H1 (cell line): ENCODE measurements at regions not wholly inside any gene's neighbourhood (a gene's known extent, or its start where the extent isn't known, plus 50 kb on each side); places are given as distances from the start of the nearest gene placed in this dataset.

ENCODE experiments used
- CTCF ChIA-PET: fragments of 300-600 bp; sonication (Branson Sonifier 250); formaldehyde crosslinking; loops from one replicate; lab custom pipeline; 2021; ENCODE audit not compliant: partially characterized antibody; lab: Charles Lee
- POLR2A ChIA-PET: fragments of 300-600 bp; sonication (Branson Sonifier 250); formaldehyde crosslinking; loops from one replicate; lab custom pipeline; 2021; ENCODE audit warnings: inconsistent platforms; ENCODE audit not compliant: partially characterized antibody; lab: Charles Lee
- DNase-seq, 2 experiments: peaks; one replicate each; pipeline versions ENCODE4 v3.0.0 to v3.0.0-alpha.2; 2010 to 2022; ENCODE audit warnings: low spot score in 2 of 2, low read depth in 1 of 2, mixed read lengths in 1 of 2
- FAIRE-seq: peaks from 2 replicates; lab custom pipeline; 2011; peaks lifted over from hg19 to GRCh38; lab: Jason Lieb, UNC
- H2AFZ ChIP-seq: 2 replicates; pipeline ENCODE4 v1.8.1; 2012; ENCODE audit warnings: low read length, inconsistent platforms
- H2AK5ac ChIP-seq: 2 replicates; pipeline ENCODE4 v1.6.1; 2013; ENCODE audit warnings: low read depth, low read length
- H2BK120ac ChIP-seq: replicated peaks from 2 replicates; pipeline ENCODE3; 2013; ENCODE audit warnings: low read depth, low read length, inconsistent platforms
- H2BK12ac ChIP-seq: 2 replicates; pipeline ENCODE4 v1.6.1; 2013; ENCODE audit warnings: low read depth, low read length
- H2BK15ac ChIP-seq: 2 replicates; pipeline ENCODE4 v1.6.1; 2013; ENCODE audit warnings: low read length
- H2BK20ac ChIP-seq: 2 replicates; pipeline ENCODE4 v1.6.1; 2013; ENCODE audit warnings: low read length
- H2BK5ac ChIP-seq: 2 replicates; pipeline ENCODE4 v1.6.1; 2013; ENCODE audit warnings: low read depth, low read length
- H3K14ac ChIP-seq: 2 replicates; pipeline ENCODE4 v1.6.1; 2013; ENCODE audit warnings: inconsistent platforms; ENCODE audit not compliant: insufficient read length
- H3K18ac ChIP-seq: 2 replicates; pipeline ENCODE4 v1.6.1; 2013; ENCODE audit warnings: low read length; ENCODE audit errors: extremely low read depth
- H3K23ac ChIP-seq: 2 replicates; pipeline ENCODE4 v1.6.1; 2013; ENCODE audit warnings: inconsistent platforms; ENCODE audit not compliant: insufficient read length
- H3K23me2 ChIP-seq: 2 replicates; pipeline ENCODE4 v1.6.1; 2013; ENCODE audit warnings: low read depth, low read length
- H3K27ac ChIP-seq: 2 replicates; pipeline ENCODE4 v1.6.1; 2011; ENCODE audit warnings: low read depth, low read length, inconsistent platforms
- H3K27me3 ChIP-seq, 4 experiments: replicated peaks in 1 of 4; 1 replicate in 1 of 4; 2 replicates in 3 of 4; pipeline versions ENCODE4 v1.6.1 to v1.8.1; 2011 to 2013; ENCODE audit warnings: low read length in 3 of 4, mild to moderate bottlenecking in 3 of 4, inconsistent platforms in 2 of 4, mixed read lengths in 2 of 4, moderate library complexity in 1 of 4; ENCODE audit not compliant: control insufficient read depth in 3 of 4, insufficient read depth in 3 of 4; ENCODE audit errors: extremely low read depth in 1 of 4
- H3K36me3 ChIP-seq, 4 experiments: 2 replicates each; pipeline versions ENCODE4 v1.6.1 to v1.8.1; 2011 to 2013; ENCODE audit warnings: mild to moderate bottlenecking in 4 of 4, low read length in 3 of 4, moderate library complexity in 2 of 4, control low read depth in 1 of 4, inconsistent platforms in 1 of 4; ENCODE audit not compliant: insufficient read depth in 4 of 4, control insufficient read depth in 2 of 4
- H3K4ac ChIP-seq: replicated peaks from 2 replicates; pipeline ENCODE3; 2013; ENCODE audit warnings: low read length, low read depth, mixed read lengths, inconsistent platforms; ENCODE audit not compliant: insufficient read length
- H3K4me1 ChIP-seq, 4 experiments: replicated peaks in 1 of 4; 1 replicate in 1 of 4; 2 replicates in 3 of 4; pipeline versions ENCODE4 v1.6.1 to v1.8.1; 2011 to 2013; ENCODE audit warnings: low read length in 3 of 4, inconsistent platforms in 2 of 4, mixed read lengths in 1 of 4; ENCODE audit not compliant: insufficient read depth in 4 of 4, control insufficient read depth in 3 of 4
- H3K4me2 ChIP-seq, 2 experiments: 2 replicates each; pipeline versions ENCODE4 v1.6.1 to v1.8.1; 2011 to 2013; ENCODE audit warnings: low read depth in 2 of 2, low read length in 2 of 2, control low read depth in 1 of 2, inconsistent platforms in 1 of 2, mild to moderate bottlenecking in 1 of 2; ENCODE audit not compliant: insufficient read depth in 1 of 2
- H3K4me3 ChIP-seq, 4 experiments: fragments of 200-600, 300-600 bp in 1 of 4; sonication (generic), shearing (Covaris generic), sonication (Bioruptor Twin) in 1 of 4; 2 replicates each; pipeline versions ENCODE4 v1.5.1 to v1.8.1; 2011 to 2016; ENCODE audit warnings: low read length in 4 of 4, low read depth in 3 of 4, control low read depth in 2 of 4, inconsistent platforms in 2 of 4, mild to moderate bottlenecking in 2 of 4, mixed read lengths in 1 of 4, moderate library complexity in 1 of 4; ENCODE audit not compliant: insufficient read depth in 2 of 4; ENCODE audit errors: extremely low read depth in 1 of 4
- H3K56ac ChIP-seq: replicated peaks from 2 replicates; pipeline ENCODE3; 2013; ENCODE audit warnings: low read depth, mild to moderate bottlenecking, mixed read lengths, low read length, inconsistent platforms; ENCODE audit not compliant: insufficient read length
- H3K79me1 ChIP-seq: 2 replicates; pipeline ENCODE4 v1.6.1; 2013; ENCODE audit warnings: low read depth, low read length, control low read depth
- H3K79me2 ChIP-seq, 2 experiments: 2 replicates each; pipeline versions ENCODE4 v1.6.1 to v1.8.1; 2012 to 2013; ENCODE audit warnings: low read length in 2 of 2, mild to moderate bottlenecking in 2 of 2, inconsistent platforms in 1 of 2; ENCODE audit not compliant: insufficient read depth in 2 of 2, control insufficient read depth in 1 of 2
- H3K9ac ChIP-seq, 4 experiments: replicated peaks in 1 of 4; 1 replicate in 1 of 4; 2 replicates in 3 of 4; pipeline versions ENCODE4 v1.6.1 to v1.8.1; 2011 to 2013; ENCODE audit warnings: low read depth in 3 of 4, low read length in 3 of 4, control low read depth in 2 of 4, mild to moderate bottlenecking in 2 of 4, moderate library complexity in 2 of 4, inconsistent platforms in 1 of 4; ENCODE audit errors: extremely low read depth in 1 of 4
- H3K9me3 ChIP-seq, 2 experiments: 2 replicates each; pipeline versions ENCODE4 v1.6.1 to v1.8.1; 2012 to 2013; ENCODE audit warnings: mild to moderate bottlenecking in 2 of 2, moderate library complexity in 2 of 2, control low read depth in 1 of 2, inconsistent platforms in 1 of 2, low read depth in 1 of 2, low read length in 1 of 2, mixed read lengths in 1 of 2; ENCODE audit not compliant: insufficient read depth in 2 of 2
- H4K20me1 ChIP-seq, 2 experiments: replicated peaks in 1 of 2; 2 replicates each; pipeline versions ENCODE3 to v1.8.1; 2011 to 2013; ENCODE audit warnings: inconsistent platforms in 2 of 2, low read length in 2 of 2, mild to moderate bottlenecking in 1 of 2; ENCODE audit not compliant: insufficient read depth in 2 of 2, control insufficient read depth in 1 of 2
- H4K5ac ChIP-seq: 2 replicates; pipeline ENCODE4 v1.6.1; 2013; ENCODE audit warnings: low read length, low read depth, mixed read lengths, inconsistent platforms; ENCODE audit not compliant: insufficient read length
- H4K8ac ChIP-seq: 2 replicates; pipeline ENCODE4 v1.8.0; 2013; ENCODE audit warnings: mild to moderate bottlenecking, moderate library complexity, low read length, inconsistent platforms; ENCODE audit not compliant: insufficient read depth; ENCODE audit errors: extremely low read depth
- H4K91ac ChIP-seq: replicated peaks from 2 replicates; pipeline ENCODE3; 2013; ENCODE audit warnings: low read length, mixed read lengths, inconsistent platforms; ENCODE audit not compliant: insufficient read length
- ASH2L ChIP-seq: fragments of 200-600, 300-600 bp; sonication (generic); IDR thresholded peaks from one replicate; pipeline ENCODE4 v1.7.1; 2017; ENCODE audit warnings: low read length
- ATF3 ChIP-seq: IDR thresholded peaks from 2 replicates; pipeline ENCODE4 v1.6.1; 2011; ENCODE audit warnings: low read depth, mild to moderate bottlenecking, low read length; ENCODE audit not compliant: insufficient read depth
- BCL11A ChIP-seq, 2 experiments: IDR thresholded peaks; one replicate each; pipeline ENCODE4 v1.6.1; 2011; ENCODE audit warnings: low read depth in 2 of 2, low read length in 2 of 2, mild to moderate bottlenecking in 2 of 2
- BRCA1 ChIP-seq: IDR thresholded peaks from 2 replicates; pipeline ENCODE4 v1.6.1; 2012; ENCODE audit warnings: low read depth, low read length, improper control_type of control experiment
- EGR1 ChIP-seq: IDR thresholded peaks from 2 replicates; pipeline ENCODE4 v1.6.1; 2011; ENCODE audit warnings: low read depth, low read length, borderline replicate concordance
- EP300 ChIP-seq, 2 experiments: IDR thresholded peaks; 1 replicate in 1 of 2; 2 replicates in 1 of 2; pipeline ENCODE4 v1.6.1; 2011 to 2012; ENCODE audit warnings: low read depth in 2 of 2, low read length in 2 of 2, mild to moderate bottlenecking in 2 of 2, borderline replicate concordance in 1 of 2, inconsistent platforms in 1 of 2, moderate library complexity in 1 of 2
- EZH2 ChIP-seq: fragments of 200-600 bp; sonication (generic); IDR thresholded peaks from 2 replicates; pipeline ENCODE4 v1.7.1; 2012; ENCODE audit warnings: low read depth, mild to moderate bottlenecking, moderate library complexity, low read length, inconsistent platforms; ENCODE audit not compliant: severe bottlenecking
- GABPA ChIP-seq: IDR thresholded peaks from 2 replicates; pipeline ENCODE4 v1.6.1; 2011; ENCODE audit warnings: mild to moderate bottlenecking, low read length, moderate library complexity, borderline replicate concordance; ENCODE audit not compliant: insufficient read depth
- GTF2F1 ChIP-seq: IDR thresholded peaks from 2 replicates; pipeline ENCODE4 v1.6.1; 2012; ENCODE audit warnings: low read depth, low read length, improper control_type of control experiment, borderline replicate concordance
- HDAC2 ChIP-seq, 2 experiments: fragments of 300-600 bp in 1 of 2; sonication (generic) in 1 of 2; IDR thresholded peaks; 2 replicates each; pipeline ENCODE4 v1.6.1; 2011 to 2012; ENCODE audit warnings: low read depth in 2 of 2, low read length in 2 of 2, mild to moderate bottlenecking in 2 of 2, moderate library complexity in 2 of 2, borderline replicate concordance in 1 of 2, inconsistent platforms in 1 of 2
- JUN ChIP-seq: IDR thresholded peaks from 2 replicates; pipeline ENCODE4 v1.6.1; 2011; ENCODE audit warnings: low read depth, mild to moderate bottlenecking, improper control_type of control experiment, low read length
- KDM5A ChIP-seq: fragments of 200-600 bp; IDR thresholded peaks from 2 replicates; pipeline ENCODE4 v1.7.1; 2012; ENCODE audit warnings: mild to moderate bottlenecking, low read length, inconsistent platforms, mixed read lengths
- MAFK ChIP-seq: IDR thresholded peaks from 2 replicates; pipeline ENCODE4 v1.6.1; 2012; ENCODE audit warnings: low read depth, mild to moderate bottlenecking, improper control_type of control experiment, low read length
- TBP ChIP-seq: IDR thresholded peaks from 2 replicates; pipeline ENCODE4 v1.6.1; 2011; ENCODE audit warnings: low read depth, low read length, improper control_type of control experiment
- YY1 ChIP-seq: IDR thresholded peaks from 2 replicates; pipeline ENCODE4 v1.6.1; 2011; ENCODE audit warnings: low read depth, mild to moderate bottlenecking, low read length
- WGBS, 2 experiments: shearing (Covaris generic) in 1 of 2; methylation state at CpG; one replicate each; pipeline versions ENCODE4 v1.1.6 to v1.1.7; 2013 to 2015; ENCODE audit warnings: low lambda C conversion rate in 2 of 2, mixed read lengths in 2 of 2, inconsistent platforms in 1 of 2, low coverage in 1 of 2, missing lambda C conversion rate in 1 of 2; ENCODE audit not compliant: insufficient replicate concordance in 2 of 2, insufficient coverage in 1 of 2, insufficient read length in 1 of 2; ENCODE audit errors: extremely low coverage in 1 of 2, missing lambda C conversion rate in 1 of 2; 5-methylcytosine and 5-hydroxymethylcytosine counted together

GRCh38 chr2:107306881-107307280 lies 420.9 kb upstream of the ST6GAL2 start:
- Histone ChIP-seq H3K79me1 (no peaks in the 10 kb centered on the region), H3K18ac (no peak overlapping the region), H3K27me3 (no peaks in the 10 kb centered on the region), H3K56ac (no peak overlapping the region), H3K4me2 (no peak overlapping the region), H3K27ac (no peak overlapping the region), H2BK20ac (no peak overlapping the region), H3K23ac (no peak overlapping the region), H3K4me1 (no peaks in the 10 kb centered on the region), H3K9me3 (no peaks in the 10 kb centered on the region), H2BK120ac (no peak overlapping the region), H4K20me1 (no peaks in the 10 kb centered on the region), H3K79me2 (no peaks in the 10 kb centered on the region), H3K14ac (no peak overlapping the region), H2AFZ (no peak overlapping the region), H2AK5ac (no peak overlapping the region), H2BK5ac (no peak overlapping the region), H3K36me3 (no peaks in the 10 kb centered on the region), H3K4ac (no peak overlapping the region), H4K91ac (no peak overlapping the region), H2BK12ac (no peak overlapping the region), H4K5ac (no peak overlapping the region), H4K8ac (no peak overlapping the region), H3K23me2 (no peaks in the 10 kb centered on the region), H2BK15ac (no peak overlapping the region), H3K4me3 (no peak overlapping the region), H3K9ac (no peak overlapping the region)
- WGBS, 2 experiments = 84% methylated on average over 2 of the region's 2 CpGs; no CpG with 5 or more reads in 1 of the 2 experiments
- DNase-seq (no peak), FAIRE-seq (no peak)
- CTCF ChIA-PET = no interaction called here
- POLR2A ChIA-PET = no interaction called here
- no peak for TF ChIP-seq GABPA
- no peak for TF ChIP-seq KDM5A
- TF ChIP-seq EGR1 = no peak
- no peak for TF ChIP-seq EZH2
- TF ChIP-seq TBP = no peak
- no peak for TF ChIP-seq HDAC2 (IDR thresholded peaks at IDR 0.05; ENCODE audit: borderline replicate concordance in 1 of 2, low read depth in 2 of 2, low read length in 2 of 2)
- no peak for TF ChIP-seq YY1
- TF ChIP-seq BCL11A (IDR thresholded peaks at IDR 0.05; ENCODE audit: low read depth in 2 of 2, low read length in 2 of 2) = no peak
- no peak for TF ChIP-seq ATF3
- no peak for TF ChIP-seq GTF2F1
- no peak for TF ChIP-seq BRCA1
- TF ChIP-seq MAFK = no peak
- TF ChIP-seq JUN = no peak
- TF ChIP-seq ASH2L = no peak
- no peak for TF ChIP-seq EP300 (IDR thresholded peaks at IDR 0.05; ENCODE audit: borderline replicate concordance in 1 of 2, low read depth in 2 of 2, low read length in 2 of 2)
